ENCODE measurements at regions not wholly inside any gene's neighbourhood (a gene's known extent, or its start where the extent isn't known, plus 50 kb on each side); places are given as distances from the start of the nearest gene placed in this dataset.

DNA sequence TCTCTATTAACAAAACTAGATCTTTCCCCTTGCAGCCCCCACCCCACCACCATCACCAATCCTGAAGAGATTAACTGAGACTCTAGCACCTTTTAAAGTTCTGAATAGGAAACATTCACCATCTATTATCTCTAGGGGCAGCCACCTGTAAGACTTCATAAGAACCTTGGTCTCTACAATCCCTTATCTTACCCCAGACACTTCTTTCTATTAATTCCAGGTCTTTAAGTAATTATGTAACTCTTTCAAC, 180.2 kb upstream of the FBXL17 start:
- no peak overlapping the region for H3K9ac ChIP-seq (ENCODE audit: control insufficient read depth, insufficient read depth, low read length)
- H3K4me2 ChIP-seq (ENCODE audit: control insufficient read depth, insufficient read depth): no peak overlapping the region
- no peaks in the 10 kb centered on the region for H3K4me1 ChIP-seq (ENCODE audit: control insufficient read depth, insufficient read depth, low read length)
- no TSS peak for BruUV-seq (replicated peaks)
- FAIRE-seq (no peak), DNase-seq (ENCODE audit: low read depth, low spot score) (no peak), ATAC-seq (no peak)
- H3K36me3 ChIP-seq (ENCODE audit: control insufficient read depth in 2 of 2, insufficient read depth in 2 of 2, low read length in 1 of 2): no peaks in the 10 kb centered on the region
- in situ Hi-C loops (cut with MboI): no loop called here
- no peaks in the 10 kb centered on the region for H4K20me1 ChIP-seq (ENCODE audit: control insufficient read depth, insufficient read depth)
- TF ChIP-seq SP1 (IDR thresholded peaks at IDR 0.05; ENCODE audit: low read depth, low read length) (no peak), CEBPB (IDR thresholded peaks at IDR 0.05; ENCODE audit: borderline replicate concordance in 1 of 2, low read depth in 2 of 2, low read length in 2 of 2) (no peak), SMAD1 (IDR thresholded peaks at IDR 0.05; ENCODE audit: low read depth, partially characterized antibody) (no peak), NFYA (IDR thresholded peaks at IDR 0.05; ENCODE audit: borderline replicate concordance, low read depth, low read length) (no peak), ELK1 (IDR thresholded peaks at IDR 0.05; ENCODE audit: low read depth, low read length) (no peak), RAD21 (IDR thresholded peaks at IDR 0.05; ENCODE audit: insufficient read depth, low read depth, low read length) (no peak), EP300 (IDR thresholded peaks at IDR 0.05; ENCODE audit: borderline replicate concordance in 1 of 2, control insufficient read depth in 1 of 2, low read depth in 2 of 2, low read length in 2 of 2) (no peak), POLR2AphosphoS2 (IDR thresholded peaks at IDR 0.05; ENCODE audit: low read depth, low read length) (no peak), ATF3 (IDR thresholded peaks at IDR 0.05; ENCODE audit: borderline replicate concordance, extremely low read depth, low read depth, low read length) (no peak), TCF12 (IDR thresholded peaks at IDR 0.05; ENCODE audit: low read depth, low read length) (no peak), CHD1 (IDR thresholded peaks at IDR 0.05; ENCODE audit: low read depth, low read length) (no peak), NFIC (IDR thresholded peaks at IDR 0.05; ENCODE audit: low read depth, low read length) (no peak), CHD2 (IDR thresholded peaks at IDR 0.05; ENCODE audit: borderline replicate concordance, low read depth, low read length) (no peak), EED (IDR thresholded peaks at IDR 0.05; ENCODE audit: low read depth) (no peak), ZBED1 (IDR thresholded peaks at IDR 0.05; ENCODE audit: borderline replicate concordance) (no peak)
- TF ChIP-seq, protein P1, sequence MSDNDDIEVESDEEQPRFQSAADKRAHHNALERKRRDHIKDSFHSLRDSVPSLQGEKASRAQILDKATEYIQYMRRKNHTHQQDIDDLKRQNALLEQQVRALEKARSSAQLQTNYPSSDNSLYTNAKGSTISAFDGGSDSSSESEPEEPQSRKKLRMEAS (IDR thresholded peaks at IDR 0.05; ENCODE audit: low read depth, low read length): no peak
- TF ChIP-seq, protein P2, sequence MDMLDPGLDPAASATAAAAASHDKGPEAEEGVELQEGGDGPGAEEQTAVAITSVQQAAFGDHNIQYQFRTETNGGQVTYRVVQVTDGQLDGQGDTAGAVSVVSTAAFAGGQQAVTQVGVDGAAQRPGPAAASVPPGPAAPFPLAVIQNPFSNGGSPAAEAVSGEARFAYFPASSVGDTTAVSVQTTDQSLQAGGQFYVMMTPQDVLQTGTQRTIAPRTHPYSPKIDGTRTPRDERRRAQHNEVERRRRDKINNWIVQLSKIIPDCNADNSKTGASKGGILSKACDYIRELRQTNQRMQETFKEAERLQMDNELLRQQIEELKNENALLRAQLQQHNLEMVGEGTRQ (IDR thresholded peaks at IDR 0.05; ENCODE audit: borderline replicate concordance, low read depth, low read length): no peak
- no peaks in the 10 kb centered on the region; a peak in 1 of 4 replicates for H3K27me3 ChIP-seq (replicated peaks in 1 of 2; ENCODE audit: control insufficient read depth in 2 of 2, insufficient read depth in 2 of 2, low read length in 1 of 2)
- RAD21 ChIA-PET (ENCODE audit: unreplicated experiment): no interaction called here
- H3K79me2 ChIP-seq (ENCODE audit: control insufficient read depth, insufficient read depth, low read length): no peaks in the 10 kb centered on the region
- H2AFZ ChIP-seq (ENCODE audit: control insufficient read depth, low read depth, low read length): no peak overlapping the region
- POLR2A ChIA-PET: no interaction called here
- no peaks in the 10 kb centered on the region for H3K9me3 ChIP-seq (replicated peaks; ENCODE audit: control insufficient read depth, insufficient read depth, low read length)
- CTCF ChIA-PET: no interaction called here
- SMC1A ChIA-PET (ENCODE audit: uncharacterized antibody, unreplicated experiment): no interaction called here
- intact Hi-C loops (cut with micrococcal nuclease; ENCODE audit: unreplicated experiment): no loop called here
- no peak overlapping the region for H3K4me3 ChIP-seq
- H3K27ac ChIP-seq (ENCODE audit: control insufficient read depth, insufficient read depth): no peak overlapping the region

Data from GM12878 (cell line).